Stimulated activated CD4-positive, alpha-beta T cell treated with anti-CD3 and anti-CD28 coated beads, Interleukin-1b, Interleukin-23, amount 100 ng/mL, for 48 hours (primary cell): ENCODE measurements at regions not wholly inside any gene's neighbourhood (a gene's known extent, or its start where the extent isn't known, plus 50 kb on each side); places are given as distances from the start of the nearest gene placed in this dataset.

ENCODE experiments used
- DNase-seq: peaks from one replicate; pipeline ENCODE4 v3.0.0-alpha.2; 2020

DNA sequence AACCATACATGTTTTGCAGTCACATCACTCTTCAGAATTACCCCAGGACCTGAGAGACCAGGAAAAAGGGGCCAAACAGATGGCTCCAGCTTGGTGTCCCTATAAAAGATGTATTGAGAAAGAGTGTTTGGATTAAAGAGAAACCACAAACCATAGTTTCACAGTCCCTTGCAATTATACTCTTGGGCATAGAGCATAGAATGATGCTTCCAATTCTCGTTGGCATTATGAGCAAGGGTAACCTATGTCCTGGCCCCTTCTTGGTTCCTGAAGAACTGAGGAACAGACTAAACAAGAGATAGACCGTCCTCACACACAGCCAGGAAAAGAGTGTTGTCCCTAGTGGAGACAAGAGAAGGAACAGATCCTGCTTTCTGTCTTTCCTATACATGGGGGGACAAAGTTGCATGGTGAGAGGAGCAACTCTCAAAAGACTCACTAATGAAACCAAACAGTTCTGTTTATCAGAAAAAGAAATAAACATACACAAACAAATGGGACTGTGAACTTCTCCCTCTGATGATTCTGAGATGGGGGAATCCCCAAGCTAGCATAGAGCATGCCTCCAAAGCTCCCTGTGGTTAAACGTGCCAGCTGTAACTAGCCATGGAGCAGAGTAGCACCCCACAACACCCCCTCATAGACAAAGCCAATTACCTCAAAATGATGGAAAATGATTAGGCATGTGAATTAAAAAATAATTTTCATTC is 908.6 kb downstream of the NTRK3 start:
- DNase-seq = no peak

DNA sequence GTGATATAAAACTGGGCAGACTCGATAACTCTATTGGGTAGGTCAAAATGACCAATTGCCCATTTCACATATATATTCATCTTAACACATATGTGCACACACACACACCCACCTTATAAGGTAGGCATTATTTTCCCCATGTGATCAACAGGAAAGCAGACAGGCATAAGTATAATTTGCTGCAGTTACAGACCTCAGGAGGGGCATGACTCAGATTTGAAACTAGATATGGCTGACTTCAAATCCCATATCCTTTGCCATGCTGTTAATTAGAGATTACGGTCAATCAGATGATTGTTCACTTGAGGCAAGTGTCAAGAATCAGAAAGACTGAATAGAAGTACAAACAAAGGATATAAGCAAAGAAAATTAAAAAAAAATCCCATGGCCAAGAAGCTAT is 910.6 kb downstream of the NTRK3 start:
- no peak for DNase-seq

DNA sequence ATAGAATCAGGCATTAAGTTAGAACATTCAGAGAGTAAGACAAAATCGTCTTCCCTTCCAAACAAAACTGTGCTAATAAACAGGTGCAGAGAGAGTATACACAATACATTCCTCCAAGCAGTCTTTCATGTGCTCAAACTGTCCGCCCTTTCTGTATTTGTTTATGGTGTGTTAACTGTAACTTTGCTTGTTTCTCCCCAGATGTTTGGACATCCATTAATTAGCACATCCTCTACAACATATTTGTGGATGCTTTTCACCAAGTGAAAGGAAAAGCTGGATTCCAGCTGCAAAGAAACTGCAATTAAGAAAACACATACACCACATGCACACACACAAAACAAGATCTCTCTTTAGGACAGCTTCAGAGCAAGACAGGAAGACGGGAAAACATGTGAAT is 912.6 kb downstream of the NTRK3 start:
- no peak for DNase-seq

DNA sequence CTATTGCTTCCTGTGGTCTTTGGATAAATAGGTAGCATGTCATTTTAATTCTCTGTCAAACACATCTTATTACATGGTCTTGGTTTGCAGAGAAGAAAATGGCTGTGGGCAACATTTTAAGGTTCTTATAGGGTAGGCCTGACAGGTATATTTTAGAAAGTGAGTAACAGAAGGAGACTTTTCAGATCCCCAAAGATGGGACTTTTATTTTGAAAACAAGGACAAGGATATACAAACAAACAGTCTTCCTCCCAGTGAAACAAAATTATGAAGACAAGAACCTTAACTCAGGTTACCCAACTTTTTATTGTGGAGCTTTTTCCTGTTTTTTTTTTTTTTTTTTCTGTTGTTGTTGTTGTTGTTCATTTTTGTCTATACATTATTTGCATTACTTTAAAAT is 916.2 kb downstream of the NTRK3 start:
- no peak for DNase-seq

DNA sequence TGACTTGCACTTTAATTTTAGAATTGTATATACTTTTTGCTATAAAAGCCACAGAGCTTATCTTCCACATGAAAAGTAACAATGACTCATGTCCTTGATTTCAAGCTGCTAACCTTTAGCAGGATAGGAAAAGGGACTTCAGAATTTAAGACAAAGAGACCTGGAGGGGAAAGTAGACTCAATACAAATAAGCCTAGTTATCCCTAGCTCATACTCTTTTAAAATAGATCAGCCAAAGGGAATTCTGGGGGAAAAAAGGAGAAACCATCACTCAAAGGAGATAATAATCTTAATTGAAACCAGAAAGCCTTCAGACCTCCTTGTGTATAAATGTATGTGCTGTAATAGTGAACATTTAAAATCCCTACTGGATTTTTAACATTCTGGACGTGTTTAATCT is 930.3 kb downstream of the NTRK3 start:
- no peak for DNase-seq

DNA sequence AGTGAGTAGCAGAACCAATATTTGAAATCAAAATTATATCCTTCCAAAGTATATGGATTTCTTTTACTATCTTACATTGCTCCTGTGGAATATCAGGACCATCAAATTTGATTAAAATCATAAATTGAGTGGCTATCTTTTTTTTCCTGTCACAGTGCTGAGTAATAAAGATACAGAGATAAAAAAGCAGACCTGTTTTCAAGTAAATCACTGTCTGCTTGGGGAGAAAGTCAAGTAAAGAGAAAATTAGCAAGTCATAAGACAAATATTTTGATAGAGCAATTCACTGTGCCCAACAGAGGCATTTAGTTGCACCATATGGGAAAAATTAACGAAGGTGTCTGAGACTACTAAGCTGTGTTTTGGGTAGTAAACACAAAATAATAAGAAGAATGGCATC is 933.7 kb downstream of the NTRK3 start:
- DNase-seq = no peak

DNA sequence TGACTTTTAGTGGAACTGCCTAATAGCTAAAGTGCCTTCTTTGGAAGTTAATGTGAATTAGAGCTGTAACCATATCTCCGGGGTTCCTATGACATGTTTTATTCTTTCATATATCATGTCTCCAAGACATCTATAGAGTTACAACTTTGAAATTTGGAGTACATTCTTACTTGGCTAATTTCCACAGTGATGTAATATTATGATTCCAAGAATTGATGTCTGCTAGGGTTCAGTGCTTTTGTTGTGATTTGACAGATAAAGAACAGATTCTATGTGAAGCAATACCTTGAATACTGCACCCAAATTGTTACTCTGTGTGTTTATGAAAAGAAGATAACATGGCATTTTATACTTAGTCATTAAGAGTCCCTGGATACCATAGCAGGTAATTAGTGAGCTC is 934.3 kb downstream of the NTRK3 start:
- no peak for DNase-seq

DNA sequence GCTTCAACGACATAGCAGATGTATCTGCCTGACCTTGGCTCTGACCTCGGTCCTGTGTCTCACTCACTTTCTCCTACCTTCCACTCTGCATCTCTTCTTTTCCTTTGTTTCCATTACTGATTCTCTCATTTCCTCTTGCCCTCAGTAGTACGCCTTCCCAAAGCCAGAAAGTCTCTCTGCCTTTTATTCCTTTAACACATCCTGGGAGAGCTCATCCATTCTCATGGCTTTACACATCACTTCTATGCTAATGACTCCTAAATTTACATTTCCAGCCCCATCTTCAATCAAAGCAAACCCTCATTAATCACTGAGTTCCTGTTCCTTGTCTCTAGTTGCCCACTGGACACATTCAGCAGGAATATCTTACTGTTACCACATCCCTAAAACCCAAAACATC is 938.6 kb downstream of the NTRK3 start:
- DNase-seq = no peak

DNA sequence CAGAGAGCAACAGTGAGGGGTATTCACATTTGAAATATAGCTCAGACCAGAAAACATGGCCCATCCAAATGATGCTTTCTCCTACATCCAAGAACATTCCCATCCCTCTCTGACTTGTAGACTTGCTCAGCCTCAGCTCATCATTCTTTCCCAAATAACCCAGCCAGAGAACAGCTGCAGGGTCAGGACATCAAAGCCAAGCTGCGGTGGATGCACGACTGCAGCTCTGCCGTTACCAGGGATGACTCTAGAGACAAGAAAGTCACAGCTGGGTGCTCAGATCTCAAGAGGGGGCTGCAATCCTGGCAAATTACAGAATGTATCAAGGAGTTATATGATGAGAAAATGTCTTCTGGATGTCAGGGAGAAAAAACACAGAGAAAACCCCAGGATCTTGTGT is 944.3 kb downstream of the NTRK3 start:
- DNase-seq = no peak

DNA sequence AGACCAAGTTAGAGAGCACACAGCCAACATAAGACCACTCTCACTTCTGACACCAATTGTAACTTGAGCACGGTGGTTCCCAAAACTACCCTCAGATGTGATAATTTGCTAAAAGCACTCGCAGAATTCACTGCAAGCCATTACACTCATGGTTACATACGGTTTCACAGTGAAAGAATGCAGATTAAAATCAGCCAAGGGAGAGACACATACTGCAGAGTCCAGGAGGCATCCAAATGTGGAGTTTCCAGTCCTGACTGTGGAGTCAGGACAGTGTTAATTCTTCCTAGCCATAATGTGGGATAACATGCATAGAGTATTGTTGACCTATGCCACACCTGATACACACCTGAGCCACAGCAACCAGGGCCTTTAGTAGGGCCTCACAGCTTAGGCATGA is 956.4 kb downstream of the NTRK3 start:
- DNase-seq = no peak

DNA sequence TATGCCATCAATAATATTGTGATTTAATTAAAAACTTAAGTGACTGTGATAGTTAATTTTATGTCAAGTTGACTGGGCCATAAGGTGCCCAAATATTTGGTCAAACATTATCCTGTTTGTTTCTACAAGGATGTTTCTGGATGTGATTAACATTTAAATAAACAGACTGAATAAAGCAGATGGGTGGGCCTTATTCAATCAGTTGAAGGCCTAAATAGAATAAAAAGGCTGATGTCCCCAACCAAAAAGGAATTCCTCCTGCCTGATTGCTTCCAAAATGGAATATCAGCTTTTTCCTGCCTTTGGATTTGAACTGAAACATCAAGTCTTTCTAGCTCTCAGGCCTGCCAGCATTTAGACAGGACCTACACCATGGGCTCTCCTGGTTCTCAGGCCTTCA is 961.7 kb downstream of the NTRK3 start:
- no peak for DNase-seq

DNA sequence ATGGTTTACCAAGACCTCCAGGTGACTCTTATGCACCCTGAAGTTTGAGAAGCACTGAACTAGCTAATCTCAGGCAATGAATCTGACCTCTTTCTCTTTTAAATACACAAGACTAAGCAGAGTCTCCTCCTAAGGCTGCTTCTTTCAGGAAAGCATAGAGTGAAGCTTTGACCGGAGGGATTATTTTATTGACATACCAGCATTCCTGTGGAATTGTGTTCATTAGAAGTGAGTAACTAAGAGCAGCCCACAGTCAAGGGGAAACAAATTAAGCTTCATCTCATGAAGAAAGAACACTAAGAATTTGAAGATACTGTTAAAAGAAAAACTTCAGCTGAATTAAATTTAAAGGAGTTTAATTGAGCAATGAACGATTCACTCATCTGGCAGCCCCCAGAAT is 963.5 kb downstream of the NTRK3 start:
- DNase-seq = no peak

DNA sequence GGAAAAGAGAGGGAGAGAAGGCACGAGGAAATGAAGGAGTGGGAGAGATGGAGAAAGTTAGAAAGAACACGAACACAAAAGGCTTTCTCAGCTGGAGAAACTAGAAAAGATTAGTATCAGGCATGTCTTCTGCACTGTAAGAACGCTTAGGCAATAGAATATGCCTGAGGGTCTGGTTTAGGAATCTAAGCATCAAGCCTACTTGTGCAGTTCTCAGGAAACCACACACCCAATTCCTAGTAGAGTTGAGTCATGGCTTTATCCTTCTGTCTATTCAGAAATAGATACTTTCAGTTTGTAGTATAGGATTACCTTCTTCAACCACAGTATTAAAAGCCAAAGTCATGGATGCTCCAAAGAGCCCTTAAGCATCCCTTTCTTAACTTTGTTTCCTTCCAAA is 969.4 kb downstream of the NTRK3 start:
- DNase-seq = no peak

DNA sequence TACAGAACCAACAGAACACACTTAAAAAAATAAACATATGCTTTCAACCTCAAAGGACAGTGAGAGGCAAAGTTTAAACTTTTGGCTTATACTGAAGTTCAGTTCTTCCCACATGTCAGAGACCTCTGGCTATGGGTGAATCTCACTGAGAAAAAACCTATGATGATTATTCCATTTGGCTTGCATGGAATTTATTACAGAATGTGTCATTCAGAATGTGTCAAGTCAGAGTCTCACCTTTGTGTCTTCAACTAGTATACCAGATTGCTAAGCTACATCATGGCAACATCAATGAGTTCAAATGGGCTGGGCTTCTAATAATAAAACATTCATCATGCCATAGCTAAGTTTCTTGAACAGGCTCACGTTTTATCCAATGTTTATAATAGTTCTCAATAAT is 987.0 kb downstream of the NTRK3 start:
- DNase-seq = no peak

DNA sequence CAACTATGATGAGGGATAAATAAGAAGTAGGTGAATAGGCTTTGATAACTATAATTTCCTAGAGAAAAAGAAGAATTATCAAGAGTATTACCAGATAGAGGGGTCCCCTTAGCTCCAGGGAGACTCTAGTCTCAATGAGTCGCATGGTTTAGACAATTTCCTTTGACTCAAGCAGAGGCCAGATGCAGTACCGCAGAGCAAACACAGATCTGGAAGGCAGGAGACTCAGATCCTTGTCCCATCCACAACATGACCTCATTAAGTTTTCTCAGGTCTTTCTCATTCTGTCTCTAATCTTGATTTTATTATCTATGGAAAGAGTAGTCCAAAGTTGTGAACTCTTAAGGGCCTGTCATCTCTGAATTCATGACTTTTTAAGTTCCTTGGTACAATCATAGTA is 987.9 kb downstream of the NTRK3 start:
- no peak for DNase-seq

DNA sequence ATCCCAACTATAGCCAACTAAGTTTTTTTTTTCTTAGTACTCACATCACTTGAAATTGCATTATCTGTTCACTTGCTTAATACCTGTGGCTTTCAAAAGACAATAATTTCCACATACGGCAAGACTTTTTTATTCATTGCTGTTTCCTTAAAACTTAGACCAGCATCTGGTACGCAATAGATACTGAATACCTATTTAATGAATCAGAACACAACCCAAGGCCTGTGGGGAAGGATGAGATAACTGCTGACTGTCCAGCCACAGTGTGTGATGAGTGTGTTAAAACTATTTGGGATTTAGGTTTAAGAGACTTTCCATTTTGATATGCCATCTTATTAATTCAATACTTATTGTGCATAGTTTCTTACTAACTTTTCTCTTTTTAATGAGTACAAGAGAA is 988.7 kb downstream of the NTRK3 start:
- no peak for DNase-seq

DNA sequence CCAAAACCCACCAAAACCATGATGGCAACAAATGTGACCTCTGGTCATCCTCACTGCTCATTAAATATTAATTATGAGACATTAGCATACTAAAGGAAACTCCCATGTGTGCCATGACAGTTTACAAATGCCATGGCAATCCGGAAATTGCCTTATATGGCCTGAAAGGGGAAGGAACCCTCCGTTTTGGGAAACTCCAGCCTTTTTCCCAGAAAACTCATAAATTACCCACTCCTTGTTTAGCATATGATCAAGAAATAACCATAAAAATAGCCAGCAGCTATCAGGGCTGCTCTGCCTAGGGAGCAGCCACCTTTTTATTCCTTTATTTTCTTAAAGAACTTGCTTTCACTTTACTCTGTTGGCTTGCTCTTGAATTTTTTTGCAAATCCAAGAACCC is 992.7 kb downstream of the NTRK3 start:
- no peak for DNase-seq

DNA sequence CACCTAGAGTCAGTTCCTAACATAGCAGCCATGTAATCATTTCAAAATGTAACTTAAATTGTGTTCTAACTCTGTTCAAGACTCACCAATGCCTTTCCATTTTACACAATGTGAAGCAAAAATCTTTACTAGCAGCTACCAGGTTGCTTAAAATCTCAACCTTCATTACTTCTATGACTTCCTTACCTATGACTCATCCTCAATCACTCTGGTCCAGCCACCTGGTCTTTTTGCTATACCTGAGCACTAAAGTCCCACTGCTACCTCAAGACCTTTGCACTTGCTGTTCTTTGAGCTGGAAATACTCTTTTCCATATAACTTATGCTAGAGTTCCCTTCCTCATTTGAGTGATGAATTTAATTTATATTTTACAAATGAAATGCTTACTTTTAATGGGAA is 993.2 kb downstream of the NTRK3 start:
- no peak for DNase-seq

DNA sequence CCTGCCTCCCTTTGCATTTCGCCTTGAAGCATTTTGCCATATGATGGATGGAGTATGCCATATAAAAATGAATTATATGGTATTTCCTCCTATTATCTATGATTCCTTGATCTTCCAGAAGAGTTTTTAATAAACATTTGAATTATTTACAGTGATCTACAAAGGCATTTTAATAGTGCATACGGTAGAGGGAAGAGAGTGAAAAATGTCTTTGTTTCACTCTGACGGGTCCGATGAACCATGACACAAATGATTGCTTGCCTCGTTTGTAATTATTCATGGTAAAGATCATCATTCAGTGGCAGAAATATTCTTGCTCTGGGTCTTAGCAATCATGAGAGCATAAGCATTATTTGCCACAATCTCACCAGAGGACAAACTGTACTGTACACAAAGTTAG is 1010.9 kb downstream of the NTRK3 start:
- no peak for DNase-seq

DNA sequence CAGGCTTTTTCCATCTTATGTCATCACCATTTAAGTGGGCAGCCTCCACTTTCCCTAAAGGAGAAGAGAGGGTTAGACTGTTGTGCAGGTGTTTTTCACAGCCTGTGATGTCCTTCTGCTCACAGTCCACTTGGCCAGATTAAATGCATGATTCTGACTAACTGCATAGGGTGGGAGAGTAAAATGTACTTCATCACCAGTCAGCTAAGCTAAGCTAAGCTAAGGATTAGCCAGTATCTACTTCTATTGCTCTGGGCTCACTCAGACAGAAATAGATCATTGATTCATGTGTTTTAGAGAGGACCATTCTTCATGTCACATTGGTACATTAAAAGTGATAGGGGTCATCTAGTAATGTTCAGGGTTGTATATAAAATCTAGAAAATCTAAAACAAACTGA is 1013.1 kb downstream of the NTRK3 start:
- DNase-seq = no peak

DNA sequence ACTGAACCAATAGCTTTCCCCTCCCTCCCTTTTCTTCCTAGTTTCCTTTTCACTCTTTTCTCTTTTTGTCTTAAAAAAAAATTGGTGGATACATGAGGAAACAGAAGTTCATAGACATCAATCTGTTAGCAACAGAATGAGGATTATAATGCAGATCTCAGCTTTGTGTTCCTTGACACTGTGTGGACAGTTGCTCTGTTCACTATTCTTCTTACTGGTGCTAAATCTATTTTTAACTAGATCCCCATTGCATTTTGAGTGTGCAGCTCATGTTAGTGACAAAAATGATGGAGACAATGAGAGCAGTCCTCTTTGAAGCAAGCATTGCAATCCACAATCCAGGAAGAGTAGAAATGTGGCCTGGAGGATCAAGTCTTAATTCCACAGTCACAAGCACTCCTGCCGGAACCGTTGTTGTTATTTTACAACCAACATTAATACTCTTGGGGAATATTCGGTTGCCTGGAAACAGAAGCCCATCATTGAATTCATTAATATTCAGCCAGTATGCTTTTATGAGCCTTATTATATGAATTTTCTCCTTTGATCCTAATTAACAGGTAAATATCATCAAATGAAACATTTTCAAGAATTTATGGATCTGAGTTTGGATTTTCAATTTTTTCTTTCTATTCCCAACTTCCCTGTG is 1016.8 kb downstream of the NTRK3 start:
- no peak for DNase-seq

DNA sequence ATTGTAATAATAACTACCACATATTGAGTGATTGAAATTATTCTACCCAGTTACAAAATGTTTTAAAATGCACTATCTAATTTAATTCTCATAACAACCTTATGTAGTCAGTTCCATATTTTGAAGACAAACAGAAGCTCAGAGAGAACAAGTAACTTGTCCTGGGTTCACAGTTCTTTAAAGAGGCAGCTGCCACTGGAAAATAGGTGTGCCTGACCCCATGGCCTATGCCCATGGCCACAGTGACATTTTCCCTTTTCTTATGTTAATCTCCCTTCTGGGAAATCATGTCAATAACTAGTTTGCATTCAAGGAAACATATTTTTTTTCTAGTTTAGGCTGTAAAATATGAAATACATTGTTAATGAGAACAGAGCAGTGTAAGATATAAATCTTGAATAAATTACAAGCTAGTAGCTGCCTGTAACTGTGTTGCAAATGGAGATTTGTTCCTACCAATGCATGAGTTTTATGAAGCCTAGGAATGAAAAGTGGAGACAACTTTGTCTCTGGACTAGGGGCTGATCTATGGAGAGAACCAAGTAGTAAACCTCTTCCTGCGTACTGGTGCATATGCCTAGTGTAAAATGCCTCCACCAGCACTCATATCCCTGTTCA is 1018.0 kb downstream of the NTRK3 start:
- no peak for DNase-seq

DNA sequence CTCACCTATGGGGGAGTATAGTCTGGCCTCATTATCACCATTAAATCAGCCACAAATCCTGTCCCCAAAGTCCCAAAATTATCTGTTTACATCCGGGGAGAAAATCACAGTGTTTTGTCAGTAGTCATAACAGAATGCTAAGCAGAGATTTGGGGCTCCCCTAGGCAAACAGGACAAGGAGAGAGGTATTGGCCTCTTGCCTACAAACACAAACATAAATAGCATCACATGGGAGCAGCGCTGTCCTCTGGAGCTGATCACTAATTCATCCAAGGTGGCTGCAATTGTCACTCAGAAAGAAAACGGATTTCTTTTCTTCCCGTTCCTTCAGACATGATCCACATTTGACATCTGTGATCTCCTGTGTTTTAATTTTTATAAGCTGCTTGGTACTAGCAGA is 1028.1 kb downstream of the NTRK3 start:
- DNase-seq = no peak

DNA sequence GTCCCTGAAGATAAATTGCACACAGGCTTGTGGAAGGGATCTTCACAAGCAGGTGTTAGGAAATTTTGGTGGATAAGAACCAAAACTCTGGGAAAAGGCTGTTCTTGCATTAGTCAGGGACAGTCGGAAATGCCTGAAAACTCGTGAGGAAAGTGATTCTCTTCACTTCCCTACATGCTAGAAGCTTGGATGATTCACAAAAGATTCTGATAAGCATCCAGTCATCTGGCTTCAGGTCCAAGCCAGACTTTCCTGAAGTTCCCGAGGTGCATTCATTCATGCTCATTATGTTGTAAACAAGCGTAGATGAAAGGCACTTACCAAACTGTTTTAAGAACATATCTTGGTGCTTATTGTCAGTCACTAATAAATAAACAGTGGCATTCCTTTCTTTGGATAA is 1028.7 kb downstream of the NTRK3 start:
- no peak for DNase-seq

DNA sequence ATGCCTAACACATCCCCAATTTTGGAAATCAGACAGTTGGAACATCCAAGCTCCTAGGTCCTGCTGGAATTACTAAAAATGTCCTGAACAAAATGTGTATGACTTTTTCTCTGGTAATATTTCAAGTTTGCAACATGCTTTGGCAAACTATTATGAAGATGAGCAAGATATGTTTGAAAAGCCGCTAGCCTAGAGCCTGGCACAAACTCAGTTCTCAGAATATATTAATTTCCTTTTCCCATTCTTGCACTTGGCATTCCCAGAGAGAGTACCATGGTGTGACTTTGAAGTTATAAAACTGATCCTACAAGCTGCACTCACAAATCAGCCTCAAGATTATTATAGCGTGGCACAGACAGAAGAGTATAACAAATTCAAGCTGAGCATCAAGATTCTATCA is 1031.1 kb downstream of the NTRK3 start:
- no peak for DNase-seq
